Body of pancreas (tissue), 4 donors: ENCODE measurements at regions not wholly inside any gene's neighbourhood (a gene's known extent, or its start where the extent isn't known, plus 50 kb on each side); places are given as distances from the start of the nearest gene placed in this dataset.

ENCODE experiments used
- ATAC-seq: fragments of 150-250 bp; one replicate; pipeline ENCODE4 v1.9.1; 2016
- DNase-seq, 4 donors: peaks; one replicate each; pipeline ENCODE4 v3.0.0-alpha.2; 2019
- H3K27ac ChIP-seq, 4 donors: fragments of 200-600 bp; sonication (generic); 1 replicate in 3 of 4; 2 replicates in 1 of 4; pipeline versions ENCODE4 v1.5.1 to v1.6.1; 2016 to 2019; ENCODE audit warnings: mild to moderate bottlenecking in 1 of 4, mixed read lengths in 1 of 4, moderate library complexity in 1 of 4
- H3K27me3 ChIP-seq, 2 donors: fragments of 200-600 bp; sonication (generic); one replicate each; pipeline ENCODE4 v1.6.0; 2016; ENCODE audit warnings: mild to moderate bottlenecking in 1 of 2
- H3K36me3 ChIP-seq, 2 donors: fragments of 200-600 bp; sonication (generic); replicated peaks in 1 of 2; 2 replicates each; pipeline ENCODE4 v1.5.1; 2016; ENCODE audit warnings: low read depth in 2 of 2; ENCODE audit not compliant: insufficient read depth in 1 of 2
- H3K4me1 ChIP-seq: fragments of 200-600 bp; sonication (generic); one replicate; pipeline ENCODE4 v1.6.0; 2016
- H3K4me3 ChIP-seq, 2 donors: fragments of 200-600 bp; sonication (generic); 1 replicate in 1 of 2; 2 replicates in 1 of 2; pipeline ENCODE4 v1.5.1; 2016 to 2019
- H3K9me3 ChIP-seq, 3 donors: fragments of 200-600 bp; sonication (generic); 1 replicate in 2 of 3; 2 replicates in 1 of 3; pipeline ENCODE4 v1.5.1; 2016
- POLR2A ChIP-seq, 3 donors: fragments of 450-650 bp; IDR thresholded peaks; one replicate each; pipeline ENCODE4 v1.6.1; 2016; ENCODE audit warnings: antibody characterized with exemption in 3 of 3, mild to moderate bottlenecking in 2 of 3
- WGBS, 2 donors: methylation state at CpG; one replicate each; pipeline ENCODE4 v1.1.5; 2017; 5-methylcytosine and 5-hydroxymethylcytosine counted together
- intact Hi-C: fragments of 100-400 bp; cut with DNase I; formaldehyde crosslinking; loops from one replicate; pipeline ENCODE4 v1.15.1; 2023
- TF ChIP-seq, protein P1 (sequence below), 7 experiments: fragments of 450-650 bp in 4 of 7; fragments of 200-600 bp in 3 of 7; sonication (generic) in 3 of 7; IDR thresholded peaks; one replicate each; pipeline ENCODE4 v1.5.1; 2016 to 2019; ENCODE audit warnings: antibody characterized with exemption in 7 of 7

DNA sequence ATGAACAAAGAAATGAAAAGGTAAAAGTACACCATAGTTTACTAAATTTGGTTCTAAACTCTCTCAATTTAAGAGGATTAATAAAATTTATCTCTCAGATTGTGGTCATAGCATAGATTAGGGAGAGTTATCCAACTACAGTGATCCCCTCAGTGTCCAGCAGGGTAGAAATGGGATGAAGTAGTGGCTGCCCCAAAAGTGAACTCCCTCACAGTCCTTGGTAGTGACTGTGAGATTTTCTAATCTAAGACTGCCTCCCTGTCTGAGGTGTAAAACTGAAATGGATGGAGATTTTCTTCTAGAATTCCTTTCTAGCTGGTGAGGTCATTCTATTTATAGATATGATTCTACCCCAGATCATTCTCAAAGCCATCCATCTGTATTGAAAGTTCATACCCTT lies 455.5 kb downstream of the ACTL7B start:
- no peaks in the 10 kb centered on the region for H3K9me3 ChIP-seq
- H3K4me1 ChIP-seq: peaks cover 7% of the 10 kb centered on the region
- no peaks in the 10 kb centered on the region for H3K27me3 ChIP-seq
- no peaks in the 10 kb centered on the region for H3K36me3 ChIP-seq
- intact Hi-C loops: no loop called here
- no peak for TF ChIP-seq POLR2A (IDR thresholded peaks at IDR 0.05)
- TF ChIP-seq, protein P1, sequence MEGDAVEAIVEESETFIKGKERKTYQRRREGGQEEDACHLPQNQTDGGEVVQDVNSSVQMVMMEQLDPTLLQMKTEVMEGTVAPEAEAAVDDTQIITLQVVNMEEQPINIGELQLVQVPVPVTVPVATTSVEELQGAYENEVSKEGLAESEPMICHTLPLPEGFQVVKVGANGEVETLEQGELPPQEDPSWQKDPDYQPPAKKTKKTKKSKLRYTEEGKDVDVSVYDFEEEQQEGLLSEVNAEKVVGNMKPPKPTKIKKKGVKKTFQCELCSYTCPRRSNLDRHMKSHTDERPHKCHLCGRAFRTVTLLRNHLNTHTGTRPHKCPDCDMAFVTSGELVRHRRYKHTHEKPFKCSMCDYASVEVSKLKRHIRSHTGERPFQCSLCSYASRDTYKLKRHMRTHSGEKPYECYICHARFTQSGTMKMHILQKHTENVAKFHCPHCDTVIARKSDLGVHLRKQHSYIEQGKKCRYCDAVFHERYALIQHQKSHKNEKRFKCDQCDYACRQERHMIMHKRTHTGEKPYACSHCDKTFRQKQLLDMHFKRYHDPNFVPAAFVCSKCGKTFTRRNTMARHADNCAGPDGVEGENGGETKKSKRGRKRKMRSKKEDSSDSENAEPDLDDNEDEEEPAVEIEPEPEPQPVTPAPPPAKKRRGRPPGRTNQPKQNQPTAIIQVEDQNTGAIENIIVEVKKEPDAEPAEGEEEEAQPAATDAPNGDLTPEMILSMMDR (IDR thresholded peaks at IDR 0.05): no peak
- DNase-seq (no peak), ATAC-seq (no peak)
- H3K4me3 ChIP-seq: no peak overlapping the region
- no peak overlapping the region for H3K27ac ChIP-seq

GRCh38 chr9:108399851-108400250 lies 455.9 kb downstream of the ACTL7B start:
- peaks cover 7% of the 10 kb centered on the region for H3K4me1 ChIP-seq
- no peak for TF ChIP-seq POLR2A (IDR thresholded peaks at IDR 0.05)
- TF ChIP-seq, protein P1 (IDR thresholded peaks at IDR 0.05): no peak
- H3K4me3 ChIP-seq: no peak overlapping the region
- H3K9me3 ChIP-seq: no peaks in the 10 kb centered on the region
- no peaks in the 10 kb centered on the region for H3K36me3 ChIP-seq
- 77 to 83% methylated on average over 2 of the region's 2 CpGs for WGBS, 2 donors
- ATAC-seq (no peak), DNase-seq (no peak)
- intact Hi-C loops: no loop called here
- no peak overlapping the region for H3K27ac ChIP-seq
- H3K27me3 ChIP-seq: no peaks in the 10 kb centered on the region

GRCh38 chr9:108397286-108397685 lies 458.5 kb downstream of the ACTL7B start:
- Histone ChIP-seq H3K36me3 (no peaks in the 10 kb centered on the region), H3K4me1 (peaks cover 7% of the 10 kb centered on the region), H3K27me3 (no peaks in the 10 kb centered on the region), H3K4me3 (no peak overlapping the region), H3K27ac (no peak overlapping the region), H3K9me3 (no peaks in the 10 kb centered on the region)
- no peak for ATAC-seq
- intact Hi-C loops: no loop called here
- TF ChIP-seq, protein P1 (IDR thresholded peaks at IDR 0.05): no peak
- TF ChIP-seq POLR2A (IDR thresholded peaks at IDR 0.05): no peak
- DNase-seq: no peak

GRCh38 chr9:108396611-108397010 lies 459.2 kb downstream of the ACTL7B start:
- Histone ChIP-seq H3K27ac (no peak overlapping the region), H3K4me3 (no peak overlapping the region), H3K4me1 (peaks cover 7% of the 10 kb centered on the region), H3K36me3 (no peaks in the 10 kb centered on the region), H3K9me3 (no peaks in the 10 kb centered on the region), H3K27me3 (no peaks in the 10 kb centered on the region)
- TF ChIP-seq POLR2A (IDR thresholded peaks at IDR 0.05): no peak
- TF ChIP-seq, protein P1 (IDR thresholded peaks at IDR 0.05): no peak
- intact Hi-C loops: no loop called here
- no peak for DNase-seq
- ATAC-seq: no peak

- DNase-seq (peak in 1 of 4 donors; percentile 20), ATAC-seq (no peak)
- H3K4me1 ChIP-seq: peaks cover 7% of the 10 kb centered on the region
- intact Hi-C loops: no loop called here
- no peaks in the 10 kb centered on the region for H3K27me3 ChIP-seq
- WGBS, 2 donors: 33 to 51% methylated on average over 4 of the region's 4 CpGs
- TF ChIP-seq POLR2A (IDR thresholded peaks at IDR 0.05): no peak
- TF ChIP-seq, protein P1 (IDR thresholded peaks at IDR 0.05): no peak
- H3K36me3 ChIP-seq: no peaks in the 10 kb centered on the region
- no peaks in the 10 kb centered on the region for H3K9me3 ChIP-seq
- H3K4me3 ChIP-seq: no peak overlapping the region
- no peak overlapping the region for H3K27ac ChIP-seq
These were observed 459.6 kb downstream of the ACTL7B start for GRCh38 chr9:108396193-108396592.
